IMR-90 (cell line): ENCODE measurements at regions not wholly inside any gene's neighbourhood (a gene's known extent, or its start where the extent isn't known, plus 50 kb on each side); places are given as distances from the start of the nearest gene placed in this dataset.

Experiments
- ATAC-seq: fragments of 200-7000 bp; cut with Tn5 transposase; 2 replicates; pipeline ENCODE4 v1.9.1; 2020; ENCODE audit warnings: low read depth, mild to moderate bottlenecking, moderate library complexity
- BruUV-seq: library from RNA; stranded (reverse); fragments of 400-500 nt; replicated peaks from 2 replicates; lab custom pipeline; 2021; lab: Mats Ljungman, UMichigan
- CTCF ChIA-PET: fragments of 300-600 bp; formaldehyde crosslinking; extraction: SDS; loops from one replicate; lab custom pipeline; 2021; ENCODE audit warnings: antibody characterized with exemption; lab: Yijun Ruan, JAX
- POLR2A ChIA-PET: fragments of 300-600 bp; sonication (Branson Sonifier 250); formaldehyde crosslinking; loops from one replicate; lab custom pipeline; 2022; ENCODE audit warnings: antibody characterized with exemption; ENCODE audit not compliant: unreplicated experiment; lab: Charles Lee
- DNase-seq: peaks from one replicate; pipeline ENCODE4 v3.0.0; 2013
- H2AFZ ChIP-seq: replicated peaks from 2 replicates; pipeline ENCODE3; 2013; ENCODE audit warnings: low read length, mild to moderate bottlenecking; ENCODE audit not compliant: poor library complexity
- H2AK5ac ChIP-seq: 2 replicates; pipeline ENCODE4 v1.6.1; 2013; ENCODE audit warnings: low read depth, low read length, inconsistent platforms
- H2AK9ac ChIP-seq: replicated peaks from 2 replicates; pipeline ENCODE3; 2013; ENCODE audit warnings: mild to moderate bottlenecking, low read depth, low read length, moderate library complexity; ENCODE audit not compliant: poor library complexity
- H2BK120ac ChIP-seq: 2 replicates; pipeline ENCODE4 v1.6.1; 2013; ENCODE audit warnings: low read depth, low read length, inconsistent platforms
- H2BK15ac ChIP-seq: 3 replicates; pipeline ENCODE4 v1.6.1; 2013; ENCODE audit warnings: low read depth, low read length, inconsistent platforms
- H2BK20ac ChIP-seq: 2 replicates; pipeline ENCODE4 v1.6.1; 2013; ENCODE audit warnings: low read depth, mild to moderate bottlenecking, inconsistent platforms, low read length, moderate library complexity
- H2BK5ac ChIP-seq: 2 replicates; pipeline ENCODE4 v1.6.1; 2013; ENCODE audit warnings: mild to moderate bottlenecking, low read depth, low read length, inconsistent platforms; ENCODE audit not compliant: poor library complexity, severe bottlenecking
- H3K14ac ChIP-seq: replicated peaks from 2 replicates; pipeline ENCODE4 v1.6.1; 2013; ENCODE audit warnings: low read depth, low read length, inconsistent platforms
- H3K18ac ChIP-seq: 2 replicates; pipeline ENCODE4 v1.6.1; 2013; ENCODE audit warnings: low read depth, low read length, control low read depth
- H3K23ac ChIP-seq: 2 replicates; pipeline ENCODE4 v1.6.1; 2013; ENCODE audit warnings: low read depth, low read length, inconsistent platforms
- H3K27ac ChIP-seq: 2 replicates; pipeline ENCODE4 v1.5.1; 2013; ENCODE audit warnings: mild to moderate bottlenecking, control low read depth, low read length; ENCODE audit not compliant: insufficient read depth
- H3K27me3 ChIP-seq: 2 replicates; pipeline ENCODE4 v1.6.1; 2013; ENCODE audit warnings: low read length; ENCODE audit not compliant: control insufficient read depth, insufficient read depth
- H3K36me3 ChIP-seq: 2 replicates; pipeline ENCODE4 v1.6.1; 2013; ENCODE audit warnings: low read length, mixed read lengths; ENCODE audit not compliant: control insufficient read depth, insufficient read depth
- H3K4ac ChIP-seq: 2 replicates; pipeline ENCODE4 v1.6.1; 2013; ENCODE audit warnings: low read depth, low read length, inconsistent platforms
- H3K4me1 ChIP-seq: 2 replicates; pipeline ENCODE4 v1.6.1; 2013; ENCODE audit warnings: low read length, mixed read lengths; ENCODE audit not compliant: control insufficient read depth, insufficient read depth
- H3K4me2 ChIP-seq: 2 replicates; pipeline ENCODE4 v1.6.1; 2013; ENCODE audit warnings: low read depth, mild to moderate bottlenecking, control low read depth, low read length, moderate library complexity
- H3K4me3 ChIP-seq: 2 replicates; pipeline ENCODE4 v1.5.1; 2013; ENCODE audit warnings: low read depth, mild to moderate bottlenecking, control low read depth, low read length, moderate library complexity; ENCODE audit not compliant: insufficient read depth
- H3K56ac ChIP-seq: 2 replicates; pipeline ENCODE4 v1.6.1; 2013; ENCODE audit warnings: low read length, inconsistent platforms; ENCODE audit not compliant: insufficient read depth; ENCODE audit errors: extremely low read depth
- H3K79me1 ChIP-seq, 2 experiments: 2 replicates each; pipeline ENCODE4 v1.6.1; 2013; ENCODE audit warnings: low read length in 2 of 2, inconsistent platforms in 1 of 2, low read depth in 1 of 2
- H3K9ac ChIP-seq: 2 replicates; pipeline ENCODE4 v1.6.1; 2013; ENCODE audit warnings: low read depth, low read length, control low read depth
- H3K9me1 ChIP-seq: 2 replicates; pipeline ENCODE4 v1.6.1; 2013; ENCODE audit warnings: low read length, inconsistent platforms; ENCODE audit not compliant: insufficient read depth
- H3K9me3 ChIP-seq: 2 replicates; pipeline ENCODE4 v1.6.1; 2013; ENCODE audit warnings: low read length; ENCODE audit not compliant: control insufficient read depth, insufficient read depth
- H4K20me1 ChIP-seq: 2 replicates; pipeline ENCODE4 v1.6.1; 2013; ENCODE audit warnings: low read length, inconsistent platforms; ENCODE audit not compliant: insufficient read depth
- H4K5ac ChIP-seq: 2 replicates; pipeline ENCODE4 v1.6.1; 2013; ENCODE audit warnings: mild to moderate bottlenecking, low read depth, low read length, control low read depth
- H4K8ac ChIP-seq, 2 experiments: 2 replicates each; pipeline ENCODE4 v1.6.1; 2013; ENCODE audit warnings: low read depth in 2 of 2, low read length in 2 of 2, control low read depth in 1 of 2, inconsistent platforms in 1 of 2
- H4K91ac ChIP-seq: 2 replicates; pipeline ENCODE4 v1.6.1; 2013; ENCODE audit warnings: low read depth, low read length, inconsistent platforms; ENCODE audit not compliant: insufficient read depth
- CHD1 ChIP-seq: IDR thresholded peaks from 2 replicates; pipeline ENCODE4 v1.6.1; 2012; ENCODE audit warnings: low read depth, low read length, improper control_type of control experiment
- FOS ChIP-seq: fragments of 150-350 bp; IDR thresholded peaks from 2 replicates; pipeline ENCODE4 v1.6.1; 2016; ENCODE audit warnings: low read depth, low read length
- MXI1 ChIP-seq: IDR thresholded peaks from 2 replicates; pipeline ENCODE4 v1.6.1; 2012; ENCODE audit warnings: low read depth, mild to moderate bottlenecking, low read length, moderate library complexity, borderline replicate concordance
- NFE2L2 ChIP-seq: fragments of 150-350 bp; IDR thresholded peaks from 2 replicates; pipeline ENCODE4 v1.6.1; 2016; ENCODE audit warnings: low read depth, mild to moderate bottlenecking, low read length
- WGBS, 2 experiments: methylation state at CpG; one replicate each; pipeline versions ENCODE4 v1.1.5 to v1.1.7; 2013; ENCODE audit warnings: missing lambda C conversion rate in 2 of 2; ENCODE audit not compliant: insufficient read length in 1 of 2; ENCODE audit errors: extremely low coverage in 2 of 2; 5-methylcytosine and 5-hydroxymethylcytosine counted together
- dilution Hi-C: fragments of 300-500 bp; cut with HindIII; formaldehyde crosslinking; loops from one replicate; pipeline ENCODE4 v1.14.3; 2018; ENCODE audit warnings: low sequenced_read_pairs; ENCODE audit not compliant: unreplicated experiment
- in situ Hi-C: fragments of 300-500 bp; cut with MboI; formaldehyde crosslinking; loops from 3 replicates; pipeline ENCODE4 v1.14.3; 2019; ENCODE audit warnings: low sequenced_read_pairs, inconsistent platforms, mixed read lengths
- intact Hi-C: fragments of 100-400 bp; cut with micrococcal nuclease; formaldehyde crosslinking; loops from 2 replicates; pipeline ENCODE4 v1.10.0; 2022

- H3K14ac ChIP-seq = no peak overlapping the region
- H2BK120ac ChIP-seq = no peak overlapping the region
- H2BK5ac ChIP-seq = no peak overlapping the region
- H3K79me1 ChIP-seq = no peaks in the 10 kb centered on the region
- CTCF ChIA-PET = no interaction called here
- BruUV-seq = no TSS peak
- dilution Hi-C loops = no loop called here
- POLR2A ChIA-PET = no interaction called here
- H3K27ac ChIP-seq = no peak overlapping the region
- no peak overlapping the region for H3K18ac ChIP-seq
- H3K27me3 ChIP-seq = no peaks in the 10 kb centered on the region
- no peak overlapping the region for H3K9ac ChIP-seq
- ATAC-seq = no peak
- H3K9me3 ChIP-seq = peaks cover 7% of the 10 kb centered on the region; the same call in 1 of the 2 replicates
- no peaks in the 10 kb centered on the region for H3K9me1 ChIP-seq
- no peaks in the 10 kb centered on the region for H3K36me3 ChIP-seq
- H2AK9ac ChIP-seq = no peak overlapping the region
- H2BK20ac ChIP-seq = no peak overlapping the region
- H2BK15ac ChIP-seq = no peak overlapping the region
- H3K23ac ChIP-seq = no peak overlapping the region
- H4K5ac ChIP-seq = no peak overlapping the region
- no peaks in the 10 kb centered on the region for H3K4me1 ChIP-seq
- WGBS, 2 experiments = no CpG with 5 or more reads among the region's 8 CpGs
- H3K4ac ChIP-seq = no peak overlapping the region
- H3K56ac ChIP-seq = no peak overlapping the region
- no peak overlapping the region for H4K91ac ChIP-seq
- no peak overlapping the region for H3K4me3 ChIP-seq
- H4K8ac ChIP-seq = no peak overlapping the region
- no peak for TF ChIP-seq FOS
- TF ChIP-seq NFE2L2 = no peak
- TF ChIP-seq MXI1 = no peak
- no peak for TF ChIP-seq CHD1
- H4K20me1 ChIP-seq = no peaks in the 10 kb centered on the region
- intact Hi-C loops = no loop called here
- H2AFZ ChIP-seq = no peak overlapping the region
- no peak overlapping the region for H2AK5ac ChIP-seq
- no peak for DNase-seq
- no peak overlapping the region for H3K4me2 ChIP-seq
- in situ Hi-C loops = no loop called here
Measured at GRCh38 chr2:208792766-208793165, 386.2 kb downstream of the PTH2R start.
